HG02870 (cell line): ENCODE measurements at regions not wholly inside any gene's neighbourhood (a gene's known extent, or its start where the extent isn't known, plus 50 kb on each side); places are given as distances from the start of the nearest gene placed in this dataset.
"Not testable (repeated sequence)": the region's sequence is repeated elsewhere in the genome, so short reads cannot be mapped to it uniquely, and the experiment has no call there.

Experiments
- ATAC-seq: cut with Tn5 transposase; IDR thresholded peaks from one replicate; pipeline ENCODE4 v1.9.1; 2021; ENCODE audit warnings: mild to moderate bottlenecking, moderate library complexity; ENCODE audit not compliant: unreplicated experiment

DNA sequence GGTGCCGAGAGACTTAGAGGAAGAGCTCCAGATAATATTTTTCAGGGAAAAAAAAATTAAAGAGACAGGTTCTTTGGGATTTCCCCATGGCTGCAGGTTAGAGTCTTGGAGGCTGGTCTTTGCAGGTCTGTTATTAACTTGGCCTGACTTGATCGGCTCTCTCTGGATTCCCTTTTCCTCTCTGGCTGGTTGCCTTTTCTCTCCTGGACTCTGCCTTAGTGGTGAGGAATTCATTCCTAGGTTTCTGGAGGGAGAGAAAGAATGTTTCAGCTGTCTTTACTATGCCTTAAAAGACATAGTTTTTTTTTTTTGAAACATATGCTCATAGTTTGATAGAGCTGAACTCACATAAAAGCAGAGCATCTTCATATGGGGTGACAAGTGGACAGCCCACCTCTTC lies 336.3 kb downstream of the BMP4 start:
- no peak for ATAC-seq

- ATAC-seq = no peak
These were observed 336.9 kb downstream of the BMP4 start for GRCh38 chr14:53619691-53620231.

DNA sequence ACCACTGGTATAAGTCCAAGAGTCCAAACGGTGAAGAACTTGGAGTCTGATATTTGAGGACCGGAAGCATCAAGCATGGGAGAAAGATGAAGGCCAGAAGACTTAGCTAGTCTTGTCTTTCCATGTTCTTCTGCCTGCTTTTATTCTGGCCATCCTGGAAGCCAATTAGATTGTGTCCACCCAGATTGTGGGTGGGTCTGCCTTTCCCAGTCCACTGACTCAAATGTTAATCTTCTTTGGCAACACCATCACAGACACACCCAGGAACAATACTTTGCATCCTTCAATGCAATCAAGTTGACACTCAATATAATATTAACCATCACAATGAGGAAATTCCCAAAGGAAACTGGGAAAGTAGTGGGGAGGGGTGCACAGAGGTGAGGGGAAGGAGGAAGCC lies 340.1 kb downstream of the BMP4 start:
- ATAC-seq = not testable (repeated sequence)

DNA sequence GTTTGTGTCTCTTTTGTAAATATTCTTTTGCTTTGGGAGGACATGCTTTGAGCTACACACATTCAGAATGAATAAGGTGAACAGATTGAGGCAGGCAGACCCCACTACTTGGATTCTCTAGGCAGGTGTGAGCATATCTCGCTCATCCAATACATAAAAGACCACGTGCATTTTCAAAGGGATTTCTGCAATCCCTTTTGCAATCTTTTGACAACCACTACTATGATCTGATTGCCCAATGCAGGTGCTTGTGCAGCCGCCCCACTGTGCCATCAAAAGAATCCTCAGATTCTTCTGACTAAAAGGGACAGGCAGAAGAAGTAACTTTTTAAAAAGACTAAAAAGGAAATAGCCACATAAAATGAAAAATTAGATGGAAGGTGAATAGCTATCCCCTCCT lies 341.4 kb downstream of the BMP4 start:
- ATAC-seq = no peak

GRCh38 chr14:53613404-53614253 lies 343.0 kb downstream of the BMP4 start:
- peak; percentile 95 for ATAC-seq

- no peak for ATAC-seq
These were observed 345.7 kb downstream of the BMP4 start for GRCh38 chr14:53610947-53611346.

DNA sequence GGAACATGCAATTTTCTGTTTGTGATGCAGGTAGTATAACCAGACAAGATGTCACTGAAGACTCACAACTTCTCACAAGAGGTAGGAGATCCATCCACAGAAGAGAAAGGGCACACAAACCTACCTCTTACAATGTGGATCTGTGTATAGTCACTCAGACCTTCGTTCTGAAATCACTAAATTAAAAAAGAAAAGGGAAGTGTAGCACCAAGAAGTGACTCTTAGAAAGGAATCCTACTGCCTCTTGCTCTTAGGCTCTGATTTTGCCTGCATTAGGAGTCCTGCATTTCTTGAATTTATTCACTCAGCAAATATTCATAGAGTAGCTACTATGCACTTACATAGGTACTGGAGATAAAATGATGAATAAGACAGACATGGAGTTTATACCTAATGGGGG lies 347.6 kb downstream of the BMP4 start:
- ATAC-seq = no peak

- ATAC-seq = peak; percentile 25
These were observed 348.3 kb downstream of the BMP4 start for GRCh38 chr14:53608369-53608768.

- ATAC-seq = no peak
These were observed 350.4 kb downstream of the BMP4 start for GRCh38 chr14:53606203-53606602.

DNA sequence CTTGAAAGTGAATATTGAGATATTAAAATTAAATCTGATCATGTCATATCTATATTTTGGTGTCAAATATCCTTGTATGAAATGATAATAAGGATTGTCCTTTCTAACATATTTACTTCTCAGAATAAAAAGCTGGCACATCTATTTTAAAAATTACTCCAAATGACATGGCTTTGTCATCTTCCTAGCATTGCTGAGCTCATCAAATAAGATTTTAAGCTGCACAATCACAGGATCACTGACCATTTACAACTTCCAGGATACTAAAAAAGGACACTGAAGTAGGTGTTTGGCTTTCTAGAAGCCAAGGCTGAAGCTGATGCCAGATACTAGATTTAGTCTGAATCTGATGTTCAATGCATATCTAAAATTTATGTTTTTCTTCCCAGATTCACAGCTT lies 351.1 kb downstream of the BMP4 start:
- no peak for ATAC-seq

DNA sequence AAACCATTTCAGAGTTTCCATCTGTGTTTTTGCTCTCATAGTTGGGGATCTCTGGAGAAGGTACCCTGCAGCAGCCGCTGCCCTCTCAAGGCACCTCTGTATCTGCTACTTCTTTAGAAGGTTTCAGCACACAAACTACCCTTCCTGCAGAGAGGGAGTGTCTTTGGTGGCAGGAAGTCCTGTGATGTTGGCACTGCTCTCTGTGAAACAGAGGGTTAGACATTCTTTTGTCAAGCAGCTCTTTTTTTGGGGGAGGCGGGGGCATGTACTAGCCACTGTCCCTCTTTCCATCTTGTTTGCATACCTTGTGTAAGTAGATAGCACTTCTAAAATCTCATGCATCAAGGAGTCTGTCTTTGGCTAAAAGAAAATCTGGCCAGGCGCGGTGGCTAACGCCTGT lies 352.6 kb downstream of the BMP4 start:
- no peak for ATAC-seq

- no peak for ATAC-seq
These were observed 355.2 kb downstream of the BMP4 start for GRCh38 chr14:53601409-53601808.

DNA sequence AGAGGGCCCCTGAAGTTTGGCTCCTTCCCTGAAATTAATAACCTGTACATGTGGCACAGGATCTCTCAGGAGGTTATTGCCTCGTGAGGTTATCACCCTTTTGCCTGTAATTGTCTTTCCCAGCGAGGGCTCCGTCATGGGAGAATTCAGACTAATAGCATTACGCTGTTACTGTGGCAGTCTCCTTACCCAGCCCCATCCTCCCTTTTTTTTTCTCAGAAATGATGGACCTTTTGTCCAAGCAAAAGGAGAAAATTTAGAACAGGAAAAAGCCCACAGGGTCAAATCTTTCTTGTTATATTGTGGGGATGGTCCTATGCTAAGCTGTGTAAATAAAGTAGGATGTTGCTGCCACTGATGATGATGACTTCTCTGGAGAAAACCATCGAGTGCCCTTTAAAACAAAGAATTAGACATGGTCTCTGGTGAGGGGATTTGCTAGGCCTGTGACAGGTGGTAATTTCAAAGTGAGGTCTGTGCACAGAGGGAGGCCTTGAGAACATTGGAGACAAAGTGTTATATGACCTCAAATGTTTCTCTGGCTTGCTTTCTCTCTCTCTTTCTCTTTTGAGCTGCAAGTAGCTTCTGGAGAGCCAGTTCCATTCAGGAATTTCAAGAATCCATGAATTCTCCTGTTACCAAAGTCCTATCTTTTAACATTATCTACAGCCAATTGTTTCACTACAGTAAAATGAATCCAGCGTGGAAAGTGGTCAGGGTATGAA lies 357.2 kb downstream of the BMP4 start:
- ATAC-seq = no peak

DNA sequence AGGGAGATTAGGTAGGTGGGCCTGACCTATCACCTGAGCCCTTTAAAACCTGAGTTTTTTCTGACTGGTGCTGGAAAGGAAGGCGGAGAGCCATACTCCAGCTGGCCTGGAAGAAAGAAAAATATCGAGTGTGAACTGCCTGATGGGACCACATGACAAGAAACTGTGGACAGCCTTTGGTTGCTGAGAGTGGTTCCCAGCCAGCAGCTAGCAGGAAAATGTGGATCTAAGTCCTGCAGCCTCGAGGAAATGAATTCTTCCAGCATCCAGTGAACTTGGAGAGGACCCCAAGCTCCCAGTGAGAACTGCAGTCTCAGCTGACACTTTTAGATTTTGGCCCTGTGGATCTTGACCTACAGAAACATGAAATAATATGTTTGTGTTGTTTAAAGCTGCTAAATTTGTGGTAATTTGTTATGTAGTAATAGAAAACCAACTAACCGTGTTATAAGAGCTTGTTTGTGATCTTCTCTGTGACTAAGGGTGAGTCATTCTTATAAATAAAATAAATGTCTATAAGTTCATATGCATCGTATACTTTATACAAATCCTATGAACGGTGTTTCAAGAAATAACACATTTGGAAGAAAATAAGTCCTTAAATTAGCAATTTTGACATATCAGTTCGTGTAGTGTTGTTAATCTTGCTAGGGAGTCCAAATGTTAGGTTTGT lies 359.6 kb downstream of the BMP4 start:
- ATAC-seq = no peak

GRCh38 chr14:53591816-53592215 lies 364.8 kb downstream of the BMP4 start:
- ATAC-seq = no peak

DNA sequence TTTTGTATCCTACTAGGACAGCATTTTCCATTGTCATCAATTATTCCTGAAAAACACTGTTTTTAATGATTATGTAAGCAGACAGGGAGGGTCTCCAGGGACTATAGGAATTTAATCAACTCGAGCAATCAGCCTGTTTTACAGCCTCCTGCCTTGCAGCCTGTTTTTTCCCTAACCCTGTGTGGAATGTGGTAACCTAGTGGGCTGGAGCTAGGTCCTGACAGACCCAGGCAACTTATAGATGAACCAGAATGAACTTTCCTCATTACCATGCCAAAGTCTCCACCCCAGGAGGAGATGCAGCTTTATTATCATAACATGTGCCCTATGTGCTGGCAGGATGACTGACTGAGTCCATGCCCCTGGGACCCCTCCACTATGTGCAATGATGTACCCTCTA lies 375.1 kb downstream of the BMP4 start:
- no peak for ATAC-seq

- ATAC-seq = no peak
These were observed 384.8 kb downstream of the BMP4 start for GRCh38 chr14:53571641-53572328.

DNA sequence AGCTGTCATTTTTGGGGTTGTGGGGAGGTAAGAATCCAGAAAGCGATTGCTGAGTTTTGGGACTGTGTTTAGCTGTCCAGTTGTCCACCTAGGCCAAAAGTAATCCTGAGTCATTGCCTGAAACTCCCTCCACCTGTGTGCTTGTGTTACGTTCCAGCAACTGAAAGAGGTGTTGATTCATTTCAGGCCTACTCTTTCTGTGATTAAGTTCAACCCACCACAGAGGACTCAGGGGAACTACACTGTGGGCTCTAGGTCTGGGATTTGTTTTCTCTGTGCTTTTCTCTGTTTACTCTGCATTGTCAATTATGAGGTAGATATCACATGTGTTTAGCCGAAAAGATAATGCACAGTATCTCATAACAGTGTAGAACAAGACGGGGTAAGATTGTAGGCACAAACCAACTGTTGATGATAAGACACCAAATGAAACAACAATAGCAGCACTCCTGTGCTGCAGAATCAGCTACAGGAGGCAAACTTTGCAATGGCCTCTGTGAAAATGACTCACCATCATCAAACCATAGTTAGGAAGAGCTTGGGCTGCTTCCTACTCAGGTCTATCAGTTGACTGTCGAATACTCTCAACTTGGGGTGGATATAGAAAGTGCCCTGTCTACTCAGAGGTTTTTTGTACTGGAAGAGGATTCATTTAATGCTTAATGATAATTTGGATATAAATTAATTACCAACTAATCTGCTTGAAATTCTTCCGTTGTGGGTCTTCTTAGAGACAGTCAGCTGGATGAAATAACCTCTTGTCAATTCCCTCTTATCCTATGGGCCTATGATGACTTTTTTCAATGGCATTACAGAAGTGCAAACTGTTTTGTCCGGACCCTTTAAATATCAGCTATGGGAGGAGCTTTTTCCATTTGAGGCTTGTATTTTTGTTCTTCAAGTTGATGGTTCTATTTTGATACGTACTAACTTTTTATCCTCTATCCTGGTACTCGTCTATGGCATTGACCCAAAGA lies 385.9 kb downstream of the BMP4 start:
- ATAC-seq = peak; percentile 98

DNA sequence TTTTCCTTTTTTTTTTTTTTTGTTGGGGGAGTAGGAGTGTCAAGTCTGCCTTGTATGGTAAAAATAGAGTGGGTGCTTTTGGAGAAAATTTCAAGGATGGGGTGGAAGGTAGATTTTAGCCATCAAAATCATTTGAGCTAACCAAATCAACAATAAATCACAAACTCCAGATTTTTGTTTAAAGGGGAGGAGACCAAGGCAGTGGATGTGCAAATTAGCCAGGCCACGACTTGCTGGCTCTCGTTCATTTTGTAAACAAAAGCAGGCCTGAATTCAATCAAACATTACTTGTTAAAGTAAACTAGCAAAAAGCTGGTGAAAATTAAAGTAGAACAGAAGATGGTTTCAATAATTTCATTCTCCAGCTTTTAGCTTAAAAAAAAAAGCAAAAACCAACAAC lies 387.2 kb downstream of the BMP4 start:
- no peak for ATAC-seq
